HCT116 (cell line): ENCODE measurements at regions not wholly inside any gene's neighbourhood (a gene's known extent, or its start where the extent isn't known, plus 50 kb on each side); places are given as distances from the start of the nearest gene placed in this dataset.

Experiments used
- ATAC-seq: fragments of 200-7000 bp; cut with Tn5 transposase; 2 replicates; pipeline ENCODE4 v1.9.1; 2020; ENCODE audit warnings: mild to moderate bottlenecking, moderate library complexity
- BruUV-seq: library from RNA; stranded (reverse); fragments of 400-500 nt; replicated peaks from 2 replicates; lab custom pipeline; 2021; lab: Mats Ljungman, UMichigan
- CTCF ChIA-PET: fragments of 300-600 bp; sonication (Branson Sonifier 250); formaldehyde crosslinking; loops from one replicate; lab custom pipeline; 2021; ENCODE audit warnings: antibody characterized with exemption; lab: Charles Lee
- POLR2A ChIA-PET: fragments of 300-600, 350-600 bp; sonication (Branson Sonifier 250); formaldehyde crosslinking; loops from one replicate; lab custom pipeline; 2021; ENCODE audit warnings: antibody characterized with exemption; lab: Charles Lee
- RAD21 ChIA-PET, 2 experiments: fragments of 300-600 bp; sonication (Branson Sonifier 250); formaldehyde crosslinking; loops; one replicate each; lab custom pipeline; 2023; ENCODE audit warnings: low total read pairs in 2 of 2; ENCODE audit not compliant: uncharacterized antibody in 2 of 2, unreplicated experiment in 2 of 2, low non-redundant PET in 1 of 2; lab: Charles Lee
- DNase-seq: peaks from one replicate; pipeline ENCODE4 v3.0.0-alpha.2; 2010; ENCODE audit warnings: low read depth, low spot score
- H2AFZ ChIP-seq: fragments of 200-600 bp; shearing (Covaris generic), sonication (generic); 2 replicates; pipeline ENCODE4 v1.6.1; 2017; ENCODE audit warnings: low read depth, mixed run types, mixed read lengths, antibody characterized with exemption, low read length; ENCODE audit not compliant: poor library complexity, severe bottlenecking
- H3K27ac ChIP-seq: 2 replicates; pipeline ENCODE4 v1.5.1; 2012; ENCODE audit warnings: low read depth, low read length
- H3K27me3 ChIP-seq: fragments of 200-600 bp; sonication (generic); 2 replicates; pipeline ENCODE4 v1.6.1; 2016; ENCODE audit warnings: mixed run types, low read length, mixed read lengths; ENCODE audit not compliant: insufficient read depth
- H3K36me3 ChIP-seq, 2 experiments: fragments of 200-500 bp in 1 of 2; fragments of 200-600 bp in 1 of 2; sonication (Bioruptor generic) in 1 of 2; sonication (generic) in 1 of 2; 2 replicates each; pipeline versions ENCODE4 v1.5.1 to v1.6.1; 2014 to 2016; ENCODE audit warnings: low read length in 2 of 2, inconsistent platforms in 1 of 2, mixed read lengths in 1 of 2, mixed run types in 1 of 2; ENCODE audit not compliant: insufficient read depth in 2 of 2, control insufficient read depth in 1 of 2
- H3K4me1 ChIP-seq, 2 experiments: fragments of 200-600 bp in 1 of 2; sonication (generic) in 1 of 2; 2 replicates each; pipeline versions ENCODE4 v1.5.1 to v1.6.1; 2012 to 2017; ENCODE audit warnings: low read length in 2 of 2, inconsistent platforms in 1 of 2, mild to moderate bottlenecking in 1 of 2, mixed read lengths in 1 of 2, mixed run types in 1 of 2, moderate library complexity in 1 of 2; ENCODE audit not compliant: insufficient read depth in 2 of 2, control insufficient read depth in 1 of 2
- H3K4me2 ChIP-seq: fragments of 200-600 bp; sonication (generic); 2 replicates; pipeline ENCODE4 v1.6.1; 2017; ENCODE audit warnings: mixed run types, low read length, mixed read lengths
- H3K4me3 ChIP-seq, 2 experiments: fragments of 200-600 bp in 1 of 2; sonication (generic) in 1 of 2; replicated peaks in 1 of 2; 2 replicates each; pipeline ENCODE4 v1.5.1; 2011 to 2016; ENCODE audit warnings: low read length in 2 of 2, control low read depth in 1 of 2, low read depth in 1 of 2, mild to moderate bottlenecking in 1 of 2, mixed read lengths in 1 of 2, mixed run types in 1 of 2
- H3K79me2 ChIP-seq: fragments of 200-600 bp; sonication (generic); 2 replicates; pipeline ENCODE4 v1.6.1; 2017; ENCODE audit warnings: mild to moderate bottlenecking, mixed run types, low read length, moderate library complexity, mixed read lengths; ENCODE audit not compliant: insufficient read depth
- H3K9ac ChIP-seq: fragments of 200-600 bp; sonication (generic); 2 replicates; pipeline ENCODE4 v1.6.1; 2016; ENCODE audit warnings: low read length, mixed read lengths
- H3K9me2 ChIP-seq: fragments of 200-600 bp; sonication (generic), shearing (Covaris generic); 2 replicates; pipeline ENCODE4 v1.6.1; 2017; ENCODE audit warnings: mixed run types, mild to moderate bottlenecking, moderate library complexity; ENCODE audit not compliant: insufficient read depth
- H3K9me3 ChIP-seq, 2 experiments: fragments of 200-500 bp in 1 of 2; fragments of 200-600 bp in 1 of 2; sonication (Bioruptor generic) in 1 of 2; sonication (generic) in 1 of 2; 2 replicates each; pipeline ENCODE4 v1.6.1; 2014 to 2017; ENCODE audit warnings: low read length in 2 of 2, mixed read lengths in 2 of 2, inconsistent platforms in 1 of 2, low read depth in 1 of 2, mild to moderate bottlenecking in 1 of 2, mixed run types in 1 of 2, moderate library complexity in 1 of 2; ENCODE audit not compliant: control insufficient read depth in 1 of 2, insufficient read depth in 1 of 2
- H4K20me1 ChIP-seq: fragments of 200-600 bp; sonication (generic), shearing (Covaris generic); 2 replicates; pipeline ENCODE4 v1.6.1; 2017; ENCODE audit warnings: mixed run types, mild to moderate bottlenecking, moderate library complexity; ENCODE audit not compliant: insufficient read depth
- CEBPB ChIP-seq: IDR thresholded peaks from 2 replicates; pipeline ENCODE4 v1.6.1; 2012; ENCODE audit warnings: low read depth
- REST ChIP-seq: IDR thresholded peaks from 2 replicates; pipeline ENCODE4 v1.6.1; 2012; ENCODE audit warnings: low read depth
- ZNF274 ChIP-seq: fragments of 200-500 bp; sonication (Bioruptor generic); IDR thresholded peaks from 2 replicates; pipeline ENCODE4 v1.6.1; 2014; ENCODE audit warnings: mild to moderate bottlenecking, low read depth, low read length, inconsistent platforms
- intact Hi-C: fragments of 100-400 bp; cut with micrococcal nuclease; formaldehyde crosslinking; loops from 2 replicates; pipeline ENCODE4 v1.10.0; 2022

- TF ChIP-seq ZNF274: no peak
Measured at GRCh38 chr13:60869941-60870613, 473.1 kb downstream of the TDRD3 start (continued).

- CTCF ChIA-PET: no interaction called here
- peaks cover 0 to 3% of the 10 kb centered on the region in 2 experiments; a peak in 2 of 4 replicates for H3K9me3 ChIP-seq
- intact Hi-C loops: no loop called here
- no peak overlapping the region for H2AFZ ChIP-seq
- no peaks in the 10 kb centered on the region for H3K9me2 ChIP-seq
- TF ChIP-seq CEBPB (no peak), REST (no peak)
- ATAC-seq: no peak
- H3K27me3 ChIP-seq: no peaks in the 10 kb centered on the region
- H3K4me2 ChIP-seq: no peak overlapping the region
- H3K4me3 ChIP-seq: no peak overlapping the region
- no peaks in the 10 kb centered on the region for H3K4me1 ChIP-seq
- no peaks in the 10 kb centered on the region for H4K20me1 ChIP-seq
- no peaks in the 10 kb centered on the region for H3K79me2 ChIP-seq
- H3K27ac ChIP-seq: no peak overlapping the region
- no peaks in the 10 kb centered on the region for H3K36me3 ChIP-seq
- POLR2A ChIA-PET: no interaction called here
- DNase-seq: no peak
- RAD21 ChIA-PET: no interaction called here
- H3K9ac ChIP-seq: no peak overlapping the region
- no TSS peak for BruUV-seq
Measured at GRCh38 chr13:60869225-60869624, 472.2 kb downstream of the TDRD3 start.
